ENCODE measurements at regions not wholly inside any gene's neighbourhood (a gene's known extent, or its start where the extent isn't known, plus 50 kb on each side); places are given as distances from the start of the nearest gene placed in this dataset.

GRCh38 chr5:88060194-88060593, 208.5 kb downstream of the TMEM161B start:
- TF ChIP-seq, protein P1, sequence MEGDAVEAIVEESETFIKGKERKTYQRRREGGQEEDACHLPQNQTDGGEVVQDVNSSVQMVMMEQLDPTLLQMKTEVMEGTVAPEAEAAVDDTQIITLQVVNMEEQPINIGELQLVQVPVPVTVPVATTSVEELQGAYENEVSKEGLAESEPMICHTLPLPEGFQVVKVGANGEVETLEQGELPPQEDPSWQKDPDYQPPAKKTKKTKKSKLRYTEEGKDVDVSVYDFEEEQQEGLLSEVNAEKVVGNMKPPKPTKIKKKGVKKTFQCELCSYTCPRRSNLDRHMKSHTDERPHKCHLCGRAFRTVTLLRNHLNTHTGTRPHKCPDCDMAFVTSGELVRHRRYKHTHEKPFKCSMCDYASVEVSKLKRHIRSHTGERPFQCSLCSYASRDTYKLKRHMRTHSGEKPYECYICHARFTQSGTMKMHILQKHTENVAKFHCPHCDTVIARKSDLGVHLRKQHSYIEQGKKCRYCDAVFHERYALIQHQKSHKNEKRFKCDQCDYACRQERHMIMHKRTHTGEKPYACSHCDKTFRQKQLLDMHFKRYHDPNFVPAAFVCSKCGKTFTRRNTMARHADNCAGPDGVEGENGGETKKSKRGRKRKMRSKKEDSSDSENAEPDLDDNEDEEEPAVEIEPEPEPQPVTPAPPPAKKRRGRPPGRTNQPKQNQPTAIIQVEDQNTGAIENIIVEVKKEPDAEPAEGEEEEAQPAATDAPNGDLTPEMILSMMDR (IDR thresholded peaks at IDR 0.05; ENCODE audit: insufficient read depth, low read depth, low read length) = no peak
- no peak for TF ChIP-seq EZH2 (IDR thresholded peaks at IDR 0.05; ENCODE audit: insufficient read depth, low read length)
